Esophagus squamous epithelium (tissue), 4 donors: ENCODE measurements at regions not wholly inside any gene's neighbourhood (a gene's known extent, or its start where the extent isn't known, plus 50 kb on each side); places are given as distances from the start of the nearest gene placed in this dataset.

Source experiments
- POLR2A ChIP-seq, 4 donors: fragments of 450-650 bp; IDR thresholded peaks; one replicate each; pipeline ENCODE4 v1.6.1; 2017; ENCODE audit warnings: antibody characterized with exemption in 4 of 4, mild to moderate bottlenecking in 4 of 4, moderate library complexity in 3 of 4
- TF ChIP-seq, protein P1 (sequence below), 6 experiments: fragments of 450-650 bp in 4 of 6; fragments of 200-600 bp in 2 of 6; sonication (generic) in 2 of 6; IDR thresholded peaks; one replicate each; pipeline ENCODE4 v1.5.1; 2016 to 2019; ENCODE audit warnings: antibody characterized with exemption in 6 of 6, mild to moderate bottlenecking in 4 of 6, moderate library complexity in 4 of 6

DNA sequence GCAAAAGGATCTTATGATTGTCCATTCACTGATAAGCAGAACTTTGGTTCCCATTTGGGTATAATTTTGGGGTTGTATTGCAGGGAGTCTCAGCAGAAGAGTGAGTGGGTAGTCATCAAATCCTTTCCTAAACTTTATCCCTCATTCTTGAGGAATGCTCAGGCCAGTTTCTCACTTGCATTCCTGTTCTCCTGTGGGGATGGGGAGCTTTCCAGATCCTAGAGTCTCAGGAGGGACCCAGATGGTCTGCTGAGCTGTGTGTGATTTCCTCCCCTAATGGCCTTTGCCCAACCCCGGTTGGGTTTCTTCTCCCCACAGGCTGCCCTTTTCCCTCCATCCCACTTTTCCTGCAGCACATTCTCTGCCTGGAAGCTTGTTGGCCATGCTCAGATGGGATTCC lies 79.9 kb downstream of the MIAT start:
- TF ChIP-seq, protein P1, sequence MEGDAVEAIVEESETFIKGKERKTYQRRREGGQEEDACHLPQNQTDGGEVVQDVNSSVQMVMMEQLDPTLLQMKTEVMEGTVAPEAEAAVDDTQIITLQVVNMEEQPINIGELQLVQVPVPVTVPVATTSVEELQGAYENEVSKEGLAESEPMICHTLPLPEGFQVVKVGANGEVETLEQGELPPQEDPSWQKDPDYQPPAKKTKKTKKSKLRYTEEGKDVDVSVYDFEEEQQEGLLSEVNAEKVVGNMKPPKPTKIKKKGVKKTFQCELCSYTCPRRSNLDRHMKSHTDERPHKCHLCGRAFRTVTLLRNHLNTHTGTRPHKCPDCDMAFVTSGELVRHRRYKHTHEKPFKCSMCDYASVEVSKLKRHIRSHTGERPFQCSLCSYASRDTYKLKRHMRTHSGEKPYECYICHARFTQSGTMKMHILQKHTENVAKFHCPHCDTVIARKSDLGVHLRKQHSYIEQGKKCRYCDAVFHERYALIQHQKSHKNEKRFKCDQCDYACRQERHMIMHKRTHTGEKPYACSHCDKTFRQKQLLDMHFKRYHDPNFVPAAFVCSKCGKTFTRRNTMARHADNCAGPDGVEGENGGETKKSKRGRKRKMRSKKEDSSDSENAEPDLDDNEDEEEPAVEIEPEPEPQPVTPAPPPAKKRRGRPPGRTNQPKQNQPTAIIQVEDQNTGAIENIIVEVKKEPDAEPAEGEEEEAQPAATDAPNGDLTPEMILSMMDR (IDR thresholded peaks at IDR 0.05), result no peak
- TF ChIP-seq POLR2A (IDR thresholded peaks at IDR 0.05), result no peak
